IMR-90 (cell line): ENCODE measurements at regions not wholly inside any gene's neighbourhood (a gene's known extent, or its start where the extent isn't known, plus 50 kb on each side); places are given as distances from the start of the nearest gene placed in this dataset.

ENCODE experiments used
- ATAC-seq: fragments of 200-7000 bp; cut with Tn5 transposase; 2 replicates; pipeline ENCODE4 v1.9.1; 2020; ENCODE audit warnings: low read depth, mild to moderate bottlenecking, moderate library complexity
- BruUV-seq: library from RNA; stranded (reverse); fragments of 400-500 nt; replicated peaks from 2 replicates; lab custom pipeline; 2021; lab: Mats Ljungman, UMichigan
- CTCF ChIA-PET: fragments of 300-600 bp; formaldehyde crosslinking; extraction: SDS; loops from one replicate; lab custom pipeline; 2021; ENCODE audit warnings: antibody characterized with exemption; lab: Yijun Ruan, JAX
- POLR2A ChIA-PET: fragments of 300-600 bp; sonication (Branson Sonifier 250); formaldehyde crosslinking; loops from one replicate; lab custom pipeline; 2022; ENCODE audit warnings: antibody characterized with exemption; ENCODE audit not compliant: unreplicated experiment; lab: Charles Lee
- DNase-seq: peaks from one replicate; pipeline ENCODE4 v3.0.0; 2013
- H2AFZ ChIP-seq: replicated peaks from 2 replicates; pipeline ENCODE3; 2013; ENCODE audit warnings: low read length, mild to moderate bottlenecking; ENCODE audit not compliant: poor library complexity
- H2AK5ac ChIP-seq: 2 replicates; pipeline ENCODE4 v1.6.1; 2013; ENCODE audit warnings: low read depth, low read length, inconsistent platforms
- H2AK9ac ChIP-seq: replicated peaks from 2 replicates; pipeline ENCODE3; 2013; ENCODE audit warnings: mild to moderate bottlenecking, low read depth, low read length, moderate library complexity; ENCODE audit not compliant: poor library complexity
- H2BK120ac ChIP-seq: 2 replicates; pipeline ENCODE4 v1.6.1; 2013; ENCODE audit warnings: low read depth, low read length, inconsistent platforms
- H2BK15ac ChIP-seq: 3 replicates; pipeline ENCODE4 v1.6.1; 2013; ENCODE audit warnings: low read depth, low read length, inconsistent platforms
- H2BK20ac ChIP-seq: 2 replicates; pipeline ENCODE4 v1.6.1; 2013; ENCODE audit warnings: low read depth, mild to moderate bottlenecking, inconsistent platforms, low read length, moderate library complexity
- H2BK5ac ChIP-seq: 2 replicates; pipeline ENCODE4 v1.6.1; 2013; ENCODE audit warnings: mild to moderate bottlenecking, low read depth, low read length, inconsistent platforms; ENCODE audit not compliant: poor library complexity, severe bottlenecking
- H3K14ac ChIP-seq: replicated peaks from 2 replicates; pipeline ENCODE4 v1.6.1; 2013; ENCODE audit warnings: low read depth, low read length, inconsistent platforms
- H3K18ac ChIP-seq: 2 replicates; pipeline ENCODE4 v1.6.1; 2013; ENCODE audit warnings: low read depth, low read length, control low read depth
- H3K23ac ChIP-seq: 2 replicates; pipeline ENCODE4 v1.6.1; 2013; ENCODE audit warnings: low read depth, low read length, inconsistent platforms
- H3K27ac ChIP-seq: 2 replicates; pipeline ENCODE4 v1.5.1; 2013; ENCODE audit warnings: mild to moderate bottlenecking, control low read depth, low read length; ENCODE audit not compliant: insufficient read depth
- H3K27me3 ChIP-seq: 2 replicates; pipeline ENCODE4 v1.6.1; 2013; ENCODE audit warnings: low read length; ENCODE audit not compliant: control insufficient read depth, insufficient read depth
- H3K36me3 ChIP-seq: 2 replicates; pipeline ENCODE4 v1.6.1; 2013; ENCODE audit warnings: low read length, mixed read lengths; ENCODE audit not compliant: control insufficient read depth, insufficient read depth
- H3K4ac ChIP-seq: 2 replicates; pipeline ENCODE4 v1.6.1; 2013; ENCODE audit warnings: low read depth, low read length, inconsistent platforms
- H3K4me1 ChIP-seq: 2 replicates; pipeline ENCODE4 v1.6.1; 2013; ENCODE audit warnings: low read length, mixed read lengths; ENCODE audit not compliant: control insufficient read depth, insufficient read depth
- H3K4me2 ChIP-seq: 2 replicates; pipeline ENCODE4 v1.6.1; 2013; ENCODE audit warnings: low read depth, mild to moderate bottlenecking, control low read depth, low read length, moderate library complexity
- H3K4me3 ChIP-seq: 2 replicates; pipeline ENCODE4 v1.5.1; 2013; ENCODE audit warnings: low read depth, mild to moderate bottlenecking, control low read depth, low read length, moderate library complexity; ENCODE audit not compliant: insufficient read depth
- H3K56ac ChIP-seq: 2 replicates; pipeline ENCODE4 v1.6.1; 2013; ENCODE audit warnings: low read length, inconsistent platforms; ENCODE audit not compliant: insufficient read depth; ENCODE audit errors: extremely low read depth
- H3K79me1 ChIP-seq, 2 experiments: 2 replicates each; pipeline ENCODE4 v1.6.1; 2013; ENCODE audit warnings: low read length in 2 of 2, inconsistent platforms in 1 of 2, low read depth in 1 of 2
- H3K9ac ChIP-seq: 2 replicates; pipeline ENCODE4 v1.6.1; 2013; ENCODE audit warnings: low read depth, low read length, control low read depth
- H3K9me1 ChIP-seq: 2 replicates; pipeline ENCODE4 v1.6.1; 2013; ENCODE audit warnings: low read length, inconsistent platforms; ENCODE audit not compliant: insufficient read depth
- H3K9me3 ChIP-seq: 2 replicates; pipeline ENCODE4 v1.6.1; 2013; ENCODE audit warnings: low read length; ENCODE audit not compliant: control insufficient read depth, insufficient read depth
- H4K20me1 ChIP-seq: 2 replicates; pipeline ENCODE4 v1.6.1; 2013; ENCODE audit warnings: low read length, inconsistent platforms; ENCODE audit not compliant: insufficient read depth
- H4K5ac ChIP-seq: 2 replicates; pipeline ENCODE4 v1.6.1; 2013; ENCODE audit warnings: mild to moderate bottlenecking, low read depth, low read length, control low read depth
- H4K8ac ChIP-seq, 2 experiments: 2 replicates each; pipeline ENCODE4 v1.6.1; 2013; ENCODE audit warnings: low read depth in 2 of 2, low read length in 2 of 2, control low read depth in 1 of 2, inconsistent platforms in 1 of 2
- H4K91ac ChIP-seq: 2 replicates; pipeline ENCODE4 v1.6.1; 2013; ENCODE audit warnings: low read depth, low read length, inconsistent platforms; ENCODE audit not compliant: insufficient read depth
- WGBS, 2 experiments: methylation state at CpG; one replicate each; pipeline versions ENCODE4 v1.1.5 to v1.1.7; 2013; ENCODE audit warnings: missing lambda C conversion rate in 2 of 2; ENCODE audit not compliant: insufficient read length in 1 of 2; ENCODE audit errors: extremely low coverage in 2 of 2; 5-methylcytosine and 5-hydroxymethylcytosine counted together
- dilution Hi-C: fragments of 300-500 bp; cut with HindIII; formaldehyde crosslinking; loops from one replicate; pipeline ENCODE4 v1.14.3; 2018; ENCODE audit warnings: low sequenced_read_pairs; ENCODE audit not compliant: unreplicated experiment
- in situ Hi-C: fragments of 300-500 bp; cut with MboI; formaldehyde crosslinking; loops from 3 replicates; pipeline ENCODE4 v1.14.3; 2019; ENCODE audit warnings: low sequenced_read_pairs, inconsistent platforms, mixed read lengths
- intact Hi-C: fragments of 100-400 bp; cut with micrococcal nuclease; formaldehyde crosslinking; loops from 2 replicates; pipeline ENCODE4 v1.10.0; 2022
- TF ChIP-seq, protein P1 (sequence below): conservative IDR thresholded peaks from 2 replicates; pipeline ENCODE4 v1.5.1; 2012; ENCODE audit warnings: mild to moderate bottlenecking, low read depth, low read length, improper control_type of control experiment

- POLR2A ChIA-PET, result no interaction called here
- Histone ChIP-seq H2AK5ac (no peak overlapping the region), H3K79me1 (no peaks in the 10 kb centered on the region), H3K4me2 (no peak overlapping the region), H2BK15ac (no peak overlapping the region), H3K9me3 (peaks cover 19% of the 10 kb centered on the region), H2BK120ac (no peak overlapping the region), H2BK5ac (no peak overlapping the region), H2AFZ (no peak overlapping the region), H4K20me1 (no peaks in the 10 kb centered on the region), H3K27ac (no peak overlapping the region), H3K27me3 (no peaks in the 10 kb centered on the region), H3K56ac (no peak overlapping the region), H3K18ac (no peak overlapping the region), H2BK20ac (no peak overlapping the region), H3K4me1 (no peaks in the 10 kb centered on the region), H4K5ac (no peak overlapping the region), H2AK9ac (no peak overlapping the region), H3K9ac (no peak overlapping the region), H4K91ac (no peak overlapping the region), H3K23ac (no peak overlapping the region), H3K9me1 (no peaks in the 10 kb centered on the region), H3K36me3 (no peaks in the 10 kb centered on the region), H3K4me3 (no peak overlapping the region), H4K8ac (no peak overlapping the region), H3K4ac (no peak overlapping the region), H3K14ac (no peak overlapping the region)
- TF ChIP-seq, protein P1, sequence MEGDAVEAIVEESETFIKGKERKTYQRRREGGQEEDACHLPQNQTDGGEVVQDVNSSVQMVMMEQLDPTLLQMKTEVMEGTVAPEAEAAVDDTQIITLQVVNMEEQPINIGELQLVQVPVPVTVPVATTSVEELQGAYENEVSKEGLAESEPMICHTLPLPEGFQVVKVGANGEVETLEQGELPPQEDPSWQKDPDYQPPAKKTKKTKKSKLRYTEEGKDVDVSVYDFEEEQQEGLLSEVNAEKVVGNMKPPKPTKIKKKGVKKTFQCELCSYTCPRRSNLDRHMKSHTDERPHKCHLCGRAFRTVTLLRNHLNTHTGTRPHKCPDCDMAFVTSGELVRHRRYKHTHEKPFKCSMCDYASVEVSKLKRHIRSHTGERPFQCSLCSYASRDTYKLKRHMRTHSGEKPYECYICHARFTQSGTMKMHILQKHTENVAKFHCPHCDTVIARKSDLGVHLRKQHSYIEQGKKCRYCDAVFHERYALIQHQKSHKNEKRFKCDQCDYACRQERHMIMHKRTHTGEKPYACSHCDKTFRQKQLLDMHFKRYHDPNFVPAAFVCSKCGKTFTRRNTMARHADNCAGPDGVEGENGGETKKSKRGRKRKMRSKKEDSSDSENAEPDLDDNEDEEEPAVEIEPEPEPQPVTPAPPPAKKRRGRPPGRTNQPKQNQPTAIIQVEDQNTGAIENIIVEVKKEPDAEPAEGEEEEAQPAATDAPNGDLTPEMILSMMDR, result no peak
- no TSS peak for BruUV-seq
- DNase-seq (no peak), ATAC-seq (no peak)
- intact Hi-C loops, result no loop called here
- dilution Hi-C loops, result no loop called here
- in situ Hi-C loops, result no loop called here
- WGBS, 2 experiments, result no CpG with 5 or more reads among the region's 3 CpGs
- CTCF ChIA-PET, result interaction anchor here (0.8 kb wide), 1 partner anchor 16 kb away, joined by 5 read pairs; no protein-coding TSS in a partner anchor
These were observed 520.1 kb downstream of the RMST start for GRCh38 chr12:97982684-97983083.
